ENCODE measurements at regions not wholly inside any gene's neighbourhood (a gene's known extent, or its start where the extent isn't known, plus 50 kb on each side); places are given as distances from the start of the nearest gene placed in this dataset.
A peak's percentile ranks its signal among the peaks of the same experiment; 100 is the strongest.
"Not testable (repeated sequence)": the region's sequence is repeated elsewhere in the genome, so short reads cannot be mapped to it uniquely, and the experiment has no call there.

DNA sequence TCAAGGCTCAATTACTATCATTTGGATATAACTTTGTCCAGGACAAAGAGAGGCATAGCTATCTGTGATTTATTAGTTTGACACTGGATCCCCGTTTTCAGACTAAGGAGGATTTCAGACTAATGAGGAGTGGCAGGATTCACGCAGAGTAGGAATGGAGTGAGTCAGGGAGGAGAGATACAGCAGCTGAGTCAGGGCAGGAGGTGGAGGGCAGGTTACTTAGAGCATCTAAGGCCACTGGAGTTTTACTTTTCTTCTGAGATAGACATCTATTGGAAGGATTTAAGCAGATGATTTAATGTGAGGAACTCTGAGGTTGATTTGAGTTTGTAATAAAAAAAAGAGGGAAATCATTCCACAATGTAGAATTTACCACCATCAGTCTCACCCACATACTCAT is 110.6 kb downstream of the RPIA start:
- not testable (repeated sequence) for DNase-seq

GRCh38 chr2:88807237-88807962 is 115.9 kb downstream of the RPIA start:
- DNase-seq: no peak

GRCh38 chr2:88808083-88808482 is 116.6 kb downstream of the RPIA start:
- no peak for DNase-seq

DNA sequence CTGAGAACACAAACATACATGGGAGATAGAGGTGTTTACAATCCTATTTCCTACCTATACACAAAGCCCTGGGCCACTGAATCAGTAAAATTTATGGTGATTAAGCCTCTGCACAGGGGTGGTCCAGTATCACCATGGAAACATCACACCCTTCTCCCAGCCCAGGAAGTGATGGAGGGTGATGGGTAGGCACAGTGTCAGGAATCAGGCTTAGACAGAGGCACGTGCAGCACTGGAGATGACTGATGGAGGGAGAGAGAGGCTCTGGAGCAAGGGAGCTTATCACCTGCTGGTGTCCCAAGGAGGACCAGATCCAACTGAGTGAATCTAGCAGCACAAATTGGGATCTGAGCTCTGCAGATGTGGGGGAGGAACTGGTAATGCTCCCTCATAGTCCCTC is 117.2 kb downstream of the RPIA start:
- no peak for DNase-seq

DNA sequence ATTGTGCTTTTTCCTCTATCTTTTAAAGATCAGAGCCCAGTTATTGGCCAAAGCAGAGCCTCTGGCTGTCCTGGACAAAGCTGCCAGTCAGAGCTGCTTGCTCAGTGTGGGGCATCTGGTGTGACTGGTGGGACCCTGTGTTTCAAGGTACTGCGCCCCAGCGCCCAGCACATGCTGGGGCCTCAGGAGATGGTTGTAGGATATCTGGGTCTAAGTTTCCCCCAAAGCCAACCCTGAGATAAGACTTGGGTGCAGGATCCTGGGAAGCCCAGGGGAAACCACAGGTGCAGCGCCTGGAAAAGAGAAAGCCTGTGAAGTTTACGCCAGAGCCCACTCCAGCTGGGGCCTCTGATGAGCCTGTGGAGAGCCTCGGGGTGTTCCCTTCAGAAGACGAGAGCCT is 117.7 kb downstream of the RPIA start:
- DNase-seq: no peak

- DNase-seq: no peak
Measured at GRCh38 chr2:88810017-88810416, 118.5 kb downstream of the RPIA start.

- no peak for DNase-seq
Measured at GRCh38 chr2:88810488-88810887, 119.0 kb downstream of the RPIA start.

DNA sequence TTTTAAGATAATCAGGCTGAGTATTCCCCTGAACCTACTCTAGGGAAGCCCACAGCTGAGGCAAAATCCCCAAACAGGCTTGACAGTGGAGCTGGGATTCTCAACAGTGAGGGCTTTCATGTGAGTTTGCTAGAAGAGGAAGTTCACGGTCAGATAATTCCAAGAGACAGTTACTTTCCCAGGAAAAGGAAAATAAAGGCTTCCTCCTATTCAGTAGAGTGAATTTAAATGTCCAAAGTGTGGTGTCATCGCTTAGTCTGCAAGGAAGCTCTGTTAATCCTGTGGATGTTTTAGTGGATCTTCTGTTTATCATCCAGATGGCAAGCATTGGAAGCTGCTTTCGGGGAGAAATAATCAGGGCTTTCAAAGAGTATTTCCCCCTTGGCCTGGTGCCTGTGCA is 119.8 kb downstream of the RPIA start:
- DNase-seq: no peak

- no peak for DNase-seq
Measured at GRCh38 chr2:88811681-88812080, 120.2 kb downstream of the RPIA start.

DNA sequence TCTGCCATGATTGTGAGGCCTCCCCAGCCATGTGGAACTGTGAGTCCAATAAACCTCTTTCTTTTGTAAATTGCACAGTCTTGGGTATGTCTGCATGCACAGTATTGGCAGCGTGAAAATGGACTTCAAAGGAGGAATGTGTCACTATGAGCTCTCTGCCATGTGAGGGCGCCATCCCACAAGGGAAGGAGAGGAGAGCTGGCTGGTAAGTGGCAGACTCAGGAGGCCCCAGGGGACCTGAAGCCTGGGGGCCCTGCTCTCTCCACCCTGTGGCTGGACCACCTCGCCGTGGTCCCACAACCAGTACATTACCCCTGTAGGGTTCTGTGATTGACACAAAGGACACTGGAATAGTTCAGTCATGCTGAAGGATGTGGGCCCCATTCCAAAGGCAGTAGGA is 122.1 kb downstream of the RPIA start:
- no peak for DNase-seq

DNA sequence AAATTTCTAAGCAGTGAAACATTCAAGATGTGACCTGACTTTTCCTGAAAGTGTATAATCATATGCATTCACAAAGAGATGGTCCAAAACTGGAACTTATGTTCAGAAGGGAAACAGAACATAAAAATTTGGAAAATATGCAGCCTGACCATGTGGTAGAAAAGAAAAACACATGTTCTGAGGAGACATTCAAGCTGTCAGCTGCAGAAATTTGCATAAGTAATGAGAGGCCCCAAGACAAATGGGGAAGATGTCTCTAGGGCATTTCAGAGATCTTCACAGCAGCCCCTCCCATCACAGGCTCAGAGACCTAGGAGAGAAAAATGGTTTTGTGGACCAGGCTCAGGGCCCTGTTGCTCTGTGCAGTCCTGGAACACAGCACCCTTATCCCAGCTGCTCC is 123.8 kb downstream of the RPIA start:
- DNase-seq: no peak

DNA sequence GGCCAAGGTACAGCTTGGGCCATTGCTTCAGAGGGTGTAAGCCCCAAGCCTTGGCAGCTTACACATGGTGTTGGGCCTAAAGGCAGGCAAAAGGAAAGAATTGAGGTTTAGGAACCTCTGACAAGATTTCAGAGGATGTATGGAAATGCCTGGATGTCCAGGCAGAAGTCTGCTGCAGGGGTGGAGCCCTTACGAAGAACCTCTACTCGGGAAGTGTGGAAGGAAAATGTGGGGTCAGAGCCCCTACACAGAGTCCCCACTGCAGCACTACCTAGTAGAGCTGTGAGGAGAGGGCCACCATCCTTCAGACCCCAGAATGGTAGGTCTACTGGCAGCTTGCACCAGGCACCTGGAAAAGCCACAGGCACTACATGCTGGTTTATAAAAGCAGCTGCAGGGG is 124.2 kb downstream of the RPIA start:
- no peak for DNase-seq

GRCh38 chr2:88818381-88818780 is 126.9 kb downstream of the RPIA start:
- no peak for DNase-seq

- DNase-seq: no peak
Measured at GRCh38 chr2:88824951-88825350, 133.5 kb downstream of the RPIA start.

DNA sequence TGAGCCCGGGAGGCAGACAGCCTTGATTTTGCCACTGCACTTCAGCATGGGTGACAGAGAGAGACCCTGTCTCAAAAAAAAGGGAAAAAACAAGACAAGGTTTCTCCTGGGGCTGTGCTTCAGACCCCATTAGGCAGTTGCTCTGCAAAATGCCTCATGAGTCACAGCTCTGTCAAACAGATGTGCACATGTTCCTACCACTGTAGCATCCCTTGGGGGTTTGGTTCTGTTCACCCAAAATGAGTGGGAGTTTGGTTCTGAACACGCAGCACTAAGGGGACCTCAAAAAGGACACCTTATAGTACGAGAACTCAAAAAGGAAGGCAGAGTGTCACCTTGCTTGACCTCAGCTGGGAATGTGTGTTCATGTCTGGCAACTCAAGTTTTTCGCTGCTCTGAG is 134.9 kb downstream of the RPIA start:
- DNase-seq: no peak

DNA sequence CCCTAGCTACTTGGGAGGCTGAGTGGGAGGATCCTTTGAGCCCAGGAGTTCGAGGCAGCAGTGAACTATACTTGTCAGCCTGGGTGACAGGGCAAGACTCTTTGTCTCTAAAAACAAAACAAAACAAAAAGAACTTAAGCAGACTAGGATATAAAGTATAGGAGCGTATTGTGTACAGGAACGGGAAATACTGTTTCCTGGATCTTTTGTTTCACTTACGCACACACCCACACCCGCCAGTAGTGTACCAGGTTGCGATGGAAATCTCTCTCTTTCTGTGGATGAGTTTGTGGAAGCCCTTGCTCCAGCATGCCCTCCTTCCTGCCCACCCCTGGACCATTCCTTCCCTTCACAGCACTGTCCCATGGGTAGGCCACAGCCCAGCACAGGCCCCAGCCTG is 136.3 kb downstream of the RPIA start:
- no peak for DNase-seq

- no peak for DNase-seq
Measured at GRCh38 chr2:88828397-88829137, 137.1 kb downstream of the RPIA start.

DNA sequence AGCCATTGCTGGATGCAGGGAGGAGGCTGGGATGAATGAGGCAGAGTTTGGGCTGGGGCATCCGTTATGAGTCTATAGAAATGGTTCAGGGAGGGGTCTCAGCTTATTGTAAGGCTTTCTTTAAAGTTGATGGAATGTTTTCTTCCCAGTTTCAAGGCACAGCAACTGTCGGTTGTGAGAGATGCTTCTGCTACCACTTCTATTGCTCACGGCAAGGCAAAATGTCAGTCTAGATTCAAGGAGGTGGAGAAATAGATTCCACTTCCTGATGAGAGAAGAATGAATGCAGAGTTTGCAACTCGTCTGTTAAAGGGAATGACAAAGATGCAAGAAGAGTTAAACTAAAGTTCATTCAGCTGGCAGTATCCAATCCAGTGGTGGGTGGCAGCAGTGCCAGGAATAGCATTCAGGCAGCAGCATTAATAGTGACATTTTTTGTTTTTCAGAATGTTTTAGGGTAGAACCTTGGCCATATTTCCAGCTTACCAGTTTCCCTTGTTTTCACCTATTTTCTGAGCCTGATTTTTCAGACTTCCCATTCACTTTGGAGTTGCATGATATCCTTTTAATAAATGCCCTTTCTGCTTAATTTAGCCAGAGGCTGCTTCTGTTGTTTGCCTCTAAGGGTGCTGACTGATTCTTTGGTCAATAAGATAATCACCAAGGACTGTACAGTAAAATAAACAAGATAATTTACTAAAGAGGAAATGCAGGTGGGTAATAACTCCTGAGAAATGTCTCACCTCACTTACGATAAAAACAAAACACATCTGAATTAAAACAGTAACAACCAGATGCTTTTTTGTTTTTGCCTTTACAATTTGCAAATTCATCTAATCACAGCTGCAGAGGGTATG is 138.4 kb downstream of the RPIA start:
- DNase-seq: no peak

GRCh38 chr2:88831071-88831791 is 139.8 kb downstream of the RPIA start:
- no peak for DNase-seq

- peak; percentile 11 to 43 for DNase-seq
Measured at GRCh38 chr2:88831792-88832248, 140.3 kb downstream of the RPIA start.

- no peak for DNase-seq
Measured at GRCh38 chr2:88832311-88832991, 141.0 kb downstream of the RPIA start.

GRCh38 chr2:88832992-88833389 is 141.5 kb downstream of the RPIA start:
- DNase-seq: no peak

Data from bone marrow (tissue), 2 donors.